ENCODE measurements at regions not wholly inside any gene's neighbourhood (a gene's known extent, or its start where the extent isn't known, plus 50 kb on each side); places are given as distances from the start of the nearest gene placed in this dataset.

DNA sequence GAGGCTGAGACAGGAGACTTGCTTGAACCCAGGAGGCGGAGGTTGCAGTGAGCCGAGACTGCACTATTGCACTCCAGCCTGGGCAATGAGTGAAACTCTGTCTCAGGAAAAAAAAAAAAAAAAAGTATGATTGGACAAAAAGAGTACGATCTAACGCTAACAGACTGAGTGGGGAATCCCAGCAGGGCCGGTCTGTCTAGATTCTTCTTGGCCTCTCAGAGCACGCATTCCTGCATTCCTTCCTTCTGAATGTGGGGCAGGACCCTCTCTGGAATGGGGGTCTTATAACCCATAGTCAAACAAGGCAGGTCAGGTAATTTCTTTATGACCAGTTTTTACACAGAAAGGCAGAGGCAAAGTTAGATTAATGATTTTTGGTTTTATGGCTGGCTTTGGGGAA lies 92.0 kb upstream of the PPM1J start:
- H3K9me3 ChIP-seq: no peaks in the 10 kb centered on the region
- TF ChIP-seq CTCF (IDR thresholded peaks at IDR 0.05): no peak
- H3K36me3 ChIP-seq: no peaks in the 10 kb centered on the region
- ATAC-seq: no peak
- H3K4me1 ChIP-seq: no peaks in the 10 kb centered on the region
- H3K4me3 ChIP-seq: no peak overlapping the region
- no peak overlapping the region for H3K27ac ChIP-seq
- peaks cover 0 to 3% of the 10 kb centered on the region in 2 donors for H3K27me3 ChIP-seq
- peak in 1 of 4 donors; percentile 32 for DNase-seq
- intact Hi-C loops (cut with DNase I): loop anchor here in 1 of 2 donors (10.0 kb wide), 1 partner anchor 82 kb away; no protein-coding TSS in a partner anchor

- no peaks in the 10 kb centered on the region for H3K9me3 ChIP-seq
- no peaks in the 10 kb centered on the region for H3K4me1 ChIP-seq
- ATAC-seq (no peak), DNase-seq (no peak)
- no peak overlapping the region for H3K4me3 ChIP-seq
- intact Hi-C loops (cut with DNase I): loop anchor here in 1 of 2 donors (10.0 kb wide), 1 partner anchor 81 kb away; no protein-coding TSS in a partner anchor
- no peaks in the 10 kb centered on the region for H3K36me3 ChIP-seq
- no peak overlapping the region for H3K27ac ChIP-seq
- no peak for TF ChIP-seq CTCF (IDR thresholded peaks at IDR 0.05)
- peaks cover 0 to 3% of the 10 kb centered on the region in 2 donors for H3K27me3 ChIP-seq
These were observed 91.0 kb upstream of the PPM1J start for GRCh38 chr1:112806090-112806642.

GRCh38 chr1:112805155-112805853 lies 90.2 kb upstream of the PPM1J start:
- ATAC-seq (no peak), DNase-seq (no peak)
- peaks cover 0 to 3% of the 10 kb centered on the region in 2 donors for H3K27me3 ChIP-seq
- intact Hi-C loops (cut with DNase I): loop anchor here in 1 of 2 donors (10.0 kb wide), 1 partner anchor 81 kb away; no protein-coding TSS in a partner anchor
- H3K27ac ChIP-seq: no peak overlapping the region
- no peak overlapping the region for H3K4me3 ChIP-seq
- H3K4me1 ChIP-seq: no peaks in the 10 kb centered on the region
- no peaks in the 10 kb centered on the region for H3K36me3 ChIP-seq
- no peaks in the 10 kb centered on the region for H3K9me3 ChIP-seq
- TF ChIP-seq CTCF (IDR thresholded peaks at IDR 0.05): no peak

DNA sequence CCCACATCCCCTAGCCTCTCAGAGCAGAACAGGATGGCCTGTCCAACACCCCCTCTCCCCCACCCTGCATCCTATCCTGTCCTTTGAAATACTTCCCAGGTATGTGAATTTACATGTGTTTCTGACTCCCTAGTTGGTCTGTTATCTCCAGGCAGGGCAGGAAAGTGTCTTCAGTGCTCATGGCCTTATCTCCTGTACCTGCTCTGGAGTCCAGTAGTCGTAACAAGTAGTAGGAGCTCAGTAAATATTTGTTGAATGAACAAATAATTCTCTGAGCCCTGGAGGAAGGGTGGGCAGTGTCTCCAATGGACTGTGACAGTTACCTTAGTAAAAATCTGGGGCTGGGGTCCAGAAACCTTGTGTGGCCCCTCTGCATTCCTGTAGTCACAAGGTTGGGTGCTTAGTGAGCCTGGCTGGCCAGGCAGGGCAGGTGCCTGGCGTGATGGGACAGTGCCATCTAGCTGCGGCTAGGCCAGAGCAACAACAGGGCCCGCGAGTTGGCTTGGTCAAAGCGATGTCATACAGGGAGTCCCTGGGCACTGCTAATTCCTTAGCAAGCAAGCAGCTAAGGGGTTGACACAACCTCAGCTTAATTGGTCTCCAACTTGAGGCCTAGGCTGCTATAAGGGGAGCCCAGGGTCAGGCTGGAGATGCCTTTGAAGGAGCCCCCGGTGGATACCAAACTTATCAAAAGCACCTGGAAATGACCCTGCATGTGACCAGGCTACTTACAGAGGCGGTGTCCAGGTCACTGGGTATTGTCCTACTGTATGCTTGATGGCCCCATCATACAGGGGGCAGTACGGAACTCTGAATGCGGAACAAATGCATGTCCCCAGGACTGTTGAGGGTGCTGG lies 89.0 kb upstream of the PPM1J start:
- Histone ChIP-seq H3K27me3 (peaks cover 0 to 3% of the 10 kb centered on the region in 2 donors), H3K36me3 (no peaks in the 10 kb centered on the region), H3K4me1 (no peaks in the 10 kb centered on the region), H3K9me3 (no peaks in the 10 kb centered on the region), H3K27ac (no peak overlapping the region), H3K4me3 (no peak overlapping the region)
- intact Hi-C loops (cut with DNase I): loop anchor here (5.0 to 10.0 kb wide), 2 partner anchors 79 to 87 kb away; partner anchors contain the start of gene PPM1J (in 1 of the 2)
- DNase-seq: peak; percentile 36 to 86 (median 72)
- peak; percentile 53 to 68 for TF ChIP-seq CTCF (IDR thresholded peaks at IDR 0.05)
- peak; percentile 98 for ATAC-seq
